IMR-90 (cell line): ENCODE measurements at regions not wholly inside any gene's neighbourhood (a gene's known extent, or its start where the extent isn't known, plus 50 kb on each side); places are given as distances from the start of the nearest gene placed in this dataset.
A peak's percentile ranks its signal among the peaks of the same experiment; 100 is the strongest.

ENCODE experiments used
- ATAC-seq: fragments of 200-7000 bp; cut with Tn5 transposase; 2 replicates; pipeline ENCODE4 v1.9.1; 2020; ENCODE audit warnings: low read depth, mild to moderate bottlenecking, moderate library complexity
- BruUV-seq: library from RNA; stranded (reverse); fragments of 400-500 nt; replicated peaks from 2 replicates; lab custom pipeline; 2021; lab: Mats Ljungman, UMichigan
- CTCF ChIA-PET: fragments of 300-600 bp; formaldehyde crosslinking; extraction: SDS; loops from one replicate; lab custom pipeline; 2021; ENCODE audit warnings: antibody characterized with exemption; lab: Yijun Ruan, JAX
- POLR2A ChIA-PET: fragments of 300-600 bp; sonication (Branson Sonifier 250); formaldehyde crosslinking; loops from one replicate; lab custom pipeline; 2022; ENCODE audit warnings: antibody characterized with exemption; ENCODE audit not compliant: unreplicated experiment; lab: Charles Lee
- DNase-seq: peaks from one replicate; pipeline ENCODE4 v3.0.0; 2013
- H2AFZ ChIP-seq: replicated peaks from 2 replicates; pipeline ENCODE3; 2013; ENCODE audit warnings: low read length, mild to moderate bottlenecking; ENCODE audit not compliant: poor library complexity
- H2AK5ac ChIP-seq: 2 replicates; pipeline ENCODE4 v1.6.1; 2013; ENCODE audit warnings: low read depth, low read length, inconsistent platforms
- H2AK9ac ChIP-seq: replicated peaks from 2 replicates; pipeline ENCODE3; 2013; ENCODE audit warnings: mild to moderate bottlenecking, low read depth, low read length, moderate library complexity; ENCODE audit not compliant: poor library complexity
- H2BK120ac ChIP-seq: 2 replicates; pipeline ENCODE4 v1.6.1; 2013; ENCODE audit warnings: low read depth, low read length, inconsistent platforms
- H2BK15ac ChIP-seq: 3 replicates; pipeline ENCODE4 v1.6.1; 2013; ENCODE audit warnings: low read depth, low read length, inconsistent platforms
- H2BK20ac ChIP-seq: 2 replicates; pipeline ENCODE4 v1.6.1; 2013; ENCODE audit warnings: low read depth, mild to moderate bottlenecking, inconsistent platforms, low read length, moderate library complexity
- H2BK5ac ChIP-seq: 2 replicates; pipeline ENCODE4 v1.6.1; 2013; ENCODE audit warnings: mild to moderate bottlenecking, low read depth, low read length, inconsistent platforms; ENCODE audit not compliant: poor library complexity, severe bottlenecking
- H3K14ac ChIP-seq: replicated peaks from 2 replicates; pipeline ENCODE4 v1.6.1; 2013; ENCODE audit warnings: low read depth, low read length, inconsistent platforms
- H3K18ac ChIP-seq: 2 replicates; pipeline ENCODE4 v1.6.1; 2013; ENCODE audit warnings: low read depth, low read length, control low read depth
- H3K23ac ChIP-seq: 2 replicates; pipeline ENCODE4 v1.6.1; 2013; ENCODE audit warnings: low read depth, low read length, inconsistent platforms
- H3K27ac ChIP-seq: 2 replicates; pipeline ENCODE4 v1.5.1; 2013; ENCODE audit warnings: mild to moderate bottlenecking, control low read depth, low read length; ENCODE audit not compliant: insufficient read depth
- H3K27me3 ChIP-seq: 2 replicates; pipeline ENCODE4 v1.6.1; 2013; ENCODE audit warnings: low read length; ENCODE audit not compliant: control insufficient read depth, insufficient read depth
- H3K36me3 ChIP-seq: 2 replicates; pipeline ENCODE4 v1.6.1; 2013; ENCODE audit warnings: low read length, mixed read lengths; ENCODE audit not compliant: control insufficient read depth, insufficient read depth
- H3K4ac ChIP-seq: 2 replicates; pipeline ENCODE4 v1.6.1; 2013; ENCODE audit warnings: low read depth, low read length, inconsistent platforms
- H3K4me1 ChIP-seq: 2 replicates; pipeline ENCODE4 v1.6.1; 2013; ENCODE audit warnings: low read length, mixed read lengths; ENCODE audit not compliant: control insufficient read depth, insufficient read depth
- H3K4me2 ChIP-seq: 2 replicates; pipeline ENCODE4 v1.6.1; 2013; ENCODE audit warnings: low read depth, mild to moderate bottlenecking, control low read depth, low read length, moderate library complexity
- H3K4me3 ChIP-seq: 2 replicates; pipeline ENCODE4 v1.5.1; 2013; ENCODE audit warnings: low read depth, mild to moderate bottlenecking, control low read depth, low read length, moderate library complexity; ENCODE audit not compliant: insufficient read depth
- H3K56ac ChIP-seq: 2 replicates; pipeline ENCODE4 v1.6.1; 2013; ENCODE audit warnings: low read length, inconsistent platforms; ENCODE audit not compliant: insufficient read depth; ENCODE audit errors: extremely low read depth
- H3K79me1 ChIP-seq, 2 experiments: 2 replicates each; pipeline ENCODE4 v1.6.1; 2013; ENCODE audit warnings: low read length in 2 of 2, inconsistent platforms in 1 of 2, low read depth in 1 of 2
- H3K9ac ChIP-seq: 2 replicates; pipeline ENCODE4 v1.6.1; 2013; ENCODE audit warnings: low read depth, low read length, control low read depth
- H3K9me1 ChIP-seq: 2 replicates; pipeline ENCODE4 v1.6.1; 2013; ENCODE audit warnings: low read length, inconsistent platforms; ENCODE audit not compliant: insufficient read depth
- H3K9me3 ChIP-seq: 2 replicates; pipeline ENCODE4 v1.6.1; 2013; ENCODE audit warnings: low read length; ENCODE audit not compliant: control insufficient read depth, insufficient read depth
- H4K20me1 ChIP-seq: 2 replicates; pipeline ENCODE4 v1.6.1; 2013; ENCODE audit warnings: low read length, inconsistent platforms; ENCODE audit not compliant: insufficient read depth
- H4K5ac ChIP-seq: 2 replicates; pipeline ENCODE4 v1.6.1; 2013; ENCODE audit warnings: mild to moderate bottlenecking, low read depth, low read length, control low read depth
- H4K8ac ChIP-seq, 2 experiments: 2 replicates each; pipeline ENCODE4 v1.6.1; 2013; ENCODE audit warnings: low read depth in 2 of 2, low read length in 2 of 2, control low read depth in 1 of 2, inconsistent platforms in 1 of 2
- H4K91ac ChIP-seq: 2 replicates; pipeline ENCODE4 v1.6.1; 2013; ENCODE audit warnings: low read depth, low read length, inconsistent platforms; ENCODE audit not compliant: insufficient read depth
- CEBPB ChIP-seq: IDR thresholded peaks from 2 replicates; pipeline ENCODE4 v1.6.1; 2012; ENCODE audit warnings: low read depth, low read length, improper control_type of control experiment
- CHD1 ChIP-seq: IDR thresholded peaks from 2 replicates; pipeline ENCODE4 v1.6.1; 2012; ENCODE audit warnings: low read depth, low read length, improper control_type of control experiment
- FOS ChIP-seq: fragments of 150-350 bp; IDR thresholded peaks from 2 replicates; pipeline ENCODE4 v1.6.1; 2016; ENCODE audit warnings: low read depth, low read length
- MAZ ChIP-seq: IDR thresholded peaks from 2 replicates; pipeline ENCODE4 v1.6.1; 2012; ENCODE audit warnings: low read depth, mild to moderate bottlenecking, low read length, improper control_type of control experiment, moderate library complexity, borderline replicate concordance
- MXI1 ChIP-seq: IDR thresholded peaks from 2 replicates; pipeline ENCODE4 v1.6.1; 2012; ENCODE audit warnings: low read depth, mild to moderate bottlenecking, low read length, moderate library complexity, borderline replicate concordance
- NFE2L2 ChIP-seq: fragments of 150-350 bp; IDR thresholded peaks from 2 replicates; pipeline ENCODE4 v1.6.1; 2016; ENCODE audit warnings: low read depth, mild to moderate bottlenecking, low read length
- POLR2A ChIP-seq: IDR thresholded peaks from 2 replicates; pipeline ENCODE4 v1.6.1; 2012; ENCODE audit warnings: mild to moderate bottlenecking, low read depth, low read length
- RCOR1 ChIP-seq: IDR thresholded peaks from 2 replicates; pipeline ENCODE4 v1.6.1; 2012; ENCODE audit warnings: mild to moderate bottlenecking, low read length, improper control_type of control experiment; ENCODE audit not compliant: insufficient replicate concordance
- SMC3 ChIP-seq: fragments of 150-350 bp; IDR thresholded peaks from 2 replicates; pipeline ENCODE4 v1.6.1; 2016; ENCODE audit warnings: low read depth, mild to moderate bottlenecking, antibody characterized with exemption, low read length, moderate library complexity
- USF2 ChIP-seq: fragments of 150-350 bp; IDR thresholded peaks from 2 replicates; pipeline ENCODE4 v1.6.1; 2017; ENCODE audit warnings: mild to moderate bottlenecking, antibody characterized with exemption, low read length, low read depth
- WGBS, 2 experiments: methylation state at CpG; one replicate each; pipeline versions ENCODE4 v1.1.5 to v1.1.7; 2013; ENCODE audit warnings: missing lambda C conversion rate in 2 of 2; ENCODE audit not compliant: insufficient read length in 1 of 2; ENCODE audit errors: extremely low coverage in 2 of 2; 5-methylcytosine and 5-hydroxymethylcytosine counted together
- dilution Hi-C: fragments of 300-500 bp; cut with HindIII; formaldehyde crosslinking; loops from one replicate; pipeline ENCODE4 v1.14.3; 2018; ENCODE audit warnings: low sequenced_read_pairs; ENCODE audit not compliant: unreplicated experiment
- in situ Hi-C: fragments of 300-500 bp; cut with MboI; formaldehyde crosslinking; loops from 3 replicates; pipeline ENCODE4 v1.14.3; 2019; ENCODE audit warnings: low sequenced_read_pairs, inconsistent platforms, mixed read lengths
- intact Hi-C: fragments of 100-400 bp; cut with micrococcal nuclease; formaldehyde crosslinking; loops from 2 replicates; pipeline ENCODE4 v1.10.0; 2022

GRCh38 chr2:52356556-52356955 lies 1324.6 kb upstream of the NRXN1 start:
- no peak overlapping the region for H2BK120ac ChIP-seq
- POLR2A ChIA-PET: interaction anchor here (0.6 kb wide), 1 partner anchor 83 kb away, joined by 3 read pairs; no protein-coding TSS in a partner anchor
- no peaks in the 10 kb centered on the region for H3K79me1 ChIP-seq
- H4K20me1 ChIP-seq: no peaks in the 10 kb centered on the region
- H3K4me1 ChIP-seq: no peaks in the 10 kb centered on the region
- no peak overlapping the region for H2BK20ac ChIP-seq
- no peak overlapping the region for H3K4me3 ChIP-seq
- TF ChIP-seq SMC3 (no peak), RCOR1 (no peak), MXI1 (no peak), NFE2L2 (no peak), POLR2A (no peak), CHD1 (no peak), CEBPB (no peak), MAZ (no peak), USF2 (no peak), FOS (no peak)
- CTCF ChIA-PET: no interaction called here
- no peaks in the 10 kb centered on the region for H3K9me1 ChIP-seq
- dilution Hi-C loops: no loop called here
- no peak overlapping the region for H2BK5ac ChIP-seq
- H2AFZ ChIP-seq: no peak overlapping the region
- peak overlapping the region in 1 of 2 experiments; percentile 47; a peak in 1 of 4 replicates for H4K8ac ChIP-seq
- no peaks in the 10 kb centered on the region for H3K9me3 ChIP-seq
- H3K14ac ChIP-seq: no peak overlapping the region
- no peaks in the 10 kb centered on the region for H3K36me3 ChIP-seq
- intact Hi-C loops: loop anchor here (1.0 kb wide), 1 partner anchor 36 kb away; no protein-coding TSS in a partner anchor
- DNase-seq: peak; percentile 59
- no CpG with 5 or more reads among the region's 2 CpGs for WGBS, 2 experiments
- no peak overlapping the region for H3K9ac ChIP-seq
- peak; percentile 87 for ATAC-seq
- H3K56ac ChIP-seq: no peak overlapping the region
- H3K4me2 ChIP-seq: peak overlapping the region; percentile 67; the same call in 1 of the 2 replicates
- BruUV-seq: no TSS peak
- no peaks in the 10 kb centered on the region for H3K27me3 ChIP-seq
- no peak overlapping the region for H4K5ac ChIP-seq
- H2AK5ac ChIP-seq: no peak overlapping the region
- no peak overlapping the region for H3K23ac ChIP-seq
- no peak overlapping the region for H3K18ac ChIP-seq
- in situ Hi-C loops: no loop called here
- H2AK9ac ChIP-seq: no peak overlapping the region
- no peak overlapping the region for H4K91ac ChIP-seq
- no peak overlapping the region for H3K4ac ChIP-seq
- H2BK15ac ChIP-seq: no peak overlapping the region
- H3K27ac ChIP-seq: no peak overlapping the region
